Stimulated activated CD4-positive, alpha-beta T cell treated with anti-CD3 and anti-CD28 coated beads, TNF-alpha, amount 100 ng/mL, for 1 hour (primary cell): ENCODE measurements at regions not wholly inside any gene's neighbourhood (a gene's known extent, or its start where the extent isn't known, plus 50 kb on each side); places are given as distances from the start of the nearest gene placed in this dataset.
"Not testable (repeated sequence)": the region's sequence is repeated elsewhere in the genome, so short reads cannot be mapped to it uniquely, and the experiment has no call there.

Experiments
- DNase-seq, 3 donors: peaks; one replicate each; pipeline ENCODE4 v3.0.0-alpha.2; 2020; ENCODE audit warnings: low read depth in 3 of 3, low spot score in 1 of 3

DNA sequence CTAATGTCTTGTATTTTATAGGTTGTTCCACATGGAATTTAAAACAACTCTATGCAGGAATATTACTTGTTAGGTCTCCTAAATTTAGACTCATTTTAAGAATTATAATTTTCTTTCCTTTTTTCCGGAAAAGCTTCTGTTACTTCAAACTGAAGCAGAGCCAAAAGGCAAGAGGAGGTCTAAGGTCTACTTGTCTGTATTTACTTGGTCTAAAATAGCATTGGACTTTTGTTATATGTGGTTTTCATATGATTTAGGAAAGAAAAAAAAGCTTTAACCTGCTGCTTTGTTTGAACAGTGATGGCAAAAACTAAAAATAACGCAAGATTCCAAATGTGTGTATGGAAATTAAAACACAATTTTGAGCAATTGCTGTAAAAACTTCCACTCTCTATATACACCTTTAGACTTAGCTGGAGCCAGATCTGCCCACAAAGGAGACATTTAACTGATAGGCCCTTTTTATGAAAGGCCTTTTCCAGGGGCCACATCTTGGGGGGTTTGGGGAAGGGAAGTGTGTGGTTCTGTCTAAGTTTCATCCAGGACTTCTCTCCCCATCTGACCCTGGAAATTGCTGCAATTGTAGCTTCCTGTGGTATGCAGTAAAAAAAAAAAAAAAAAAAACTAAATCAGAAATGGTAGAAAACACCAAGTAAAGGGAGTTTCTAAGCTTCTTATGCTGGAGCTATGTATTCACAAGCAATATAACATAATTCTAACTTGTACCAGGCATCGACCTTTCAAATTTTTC, 307.7 kb upstream of the MEF2C start:
- DNase-seq, result no peak

GRCh38 chr5:89187883-89188465, 305.0 kb upstream of the MEF2C start:
- DNase-seq, result no peak

DNA sequence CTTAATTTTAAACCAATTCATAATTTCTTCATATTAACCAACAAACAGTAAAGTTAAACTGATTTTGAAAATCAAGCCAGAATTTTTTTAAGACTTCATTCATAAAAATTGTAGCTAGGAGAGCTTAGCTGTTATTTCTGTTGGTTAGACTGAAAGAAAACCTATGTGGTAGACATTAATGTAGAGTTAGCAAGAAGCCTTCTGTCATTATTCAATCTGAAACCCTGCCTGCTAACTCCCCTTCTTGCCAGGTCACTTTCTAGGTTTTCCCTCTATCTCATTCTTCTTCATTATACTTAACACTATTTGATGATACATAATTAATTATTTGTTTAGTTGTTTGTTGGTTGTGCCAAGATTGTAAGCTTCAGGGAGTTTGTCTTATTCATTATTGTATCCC, 304.3 kb upstream of the MEF2C start:
- DNase-seq, result no peak

GRCh38 chr5:89181546-89181945, 298.6 kb upstream of the MEF2C start:
- no peak for DNase-seq

DNA sequence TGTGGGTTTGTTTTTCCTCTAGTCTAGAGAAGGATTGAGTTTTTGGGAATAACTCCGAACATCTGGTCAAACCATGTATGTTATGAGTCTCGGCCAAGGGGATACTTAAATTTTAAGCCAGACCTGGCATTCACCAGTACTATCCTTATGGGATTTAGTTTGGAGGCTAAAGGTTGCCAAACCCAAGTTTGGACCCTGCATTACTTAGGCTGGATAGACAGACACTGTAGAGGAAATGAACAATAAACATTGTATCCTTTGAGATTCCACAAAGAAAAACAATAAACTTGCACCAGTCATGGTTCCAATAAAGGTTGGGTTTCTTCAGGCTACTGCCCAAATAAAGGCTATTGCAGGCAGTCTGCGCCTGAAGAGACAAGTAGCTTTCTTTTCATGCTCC, 296.7 kb upstream of the MEF2C start:
- no peak for DNase-seq

- DNase-seq, result no peak
Measured at GRCh38 chr5:89178541-89178940, 295.6 kb upstream of the MEF2C start.

GRCh38 chr5:89173528-89173927, 290.5 kb upstream of the MEF2C start:
- DNase-seq, result no peak

GRCh38 chr5:89168766-89169165, 285.8 kb upstream of the MEF2C start:
- DNase-seq, result no peak

DNA sequence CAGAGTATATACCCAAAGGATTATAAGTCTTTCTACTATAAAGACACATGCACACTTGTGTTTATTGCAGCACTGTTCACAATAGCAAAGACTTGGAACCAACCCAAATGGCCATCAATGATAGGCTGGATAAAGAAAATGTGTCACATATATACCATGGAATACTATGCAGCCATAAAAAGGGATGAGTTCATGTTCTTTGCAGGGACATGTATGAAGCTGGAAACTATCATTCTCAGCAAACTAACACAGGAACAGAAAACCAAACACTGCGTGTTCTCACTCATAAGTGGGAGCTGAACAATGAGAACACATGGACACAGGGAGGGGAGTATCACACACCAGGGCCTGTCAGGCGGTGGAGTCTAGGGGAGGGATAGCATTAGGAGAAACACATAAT, 281.7 kb upstream of the MEF2C start:
- not testable (repeated sequence) for DNase-seq

GRCh38 chr5:89156226-89156625, 273.2 kb upstream of the MEF2C start:
- DNase-seq, result no peak

- DNase-seq, result no peak
Measured at GRCh38 chr5:89147031-89147430, 264.0 kb upstream of the MEF2C start.

DNA sequence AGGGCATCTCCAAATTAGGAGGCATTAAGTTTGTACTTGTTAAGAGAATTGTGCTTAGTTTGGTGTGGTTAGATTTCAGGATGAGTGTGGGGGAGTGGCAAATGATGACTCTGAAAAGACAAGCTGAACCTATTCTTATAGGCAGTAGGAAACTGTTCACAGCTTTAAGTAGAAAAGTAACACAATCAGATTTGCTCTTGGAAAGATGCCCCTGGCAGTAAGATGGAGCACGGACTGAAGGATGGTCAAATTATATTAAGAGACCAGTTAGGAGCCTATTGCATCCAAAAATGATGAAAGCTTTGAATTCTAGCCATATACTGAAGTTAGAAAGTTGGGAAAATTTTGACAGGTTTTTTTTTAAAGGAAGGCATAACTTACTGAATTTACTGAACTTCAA, 254.2 kb upstream of the MEF2C start:
- no peak for DNase-seq

DNA sequence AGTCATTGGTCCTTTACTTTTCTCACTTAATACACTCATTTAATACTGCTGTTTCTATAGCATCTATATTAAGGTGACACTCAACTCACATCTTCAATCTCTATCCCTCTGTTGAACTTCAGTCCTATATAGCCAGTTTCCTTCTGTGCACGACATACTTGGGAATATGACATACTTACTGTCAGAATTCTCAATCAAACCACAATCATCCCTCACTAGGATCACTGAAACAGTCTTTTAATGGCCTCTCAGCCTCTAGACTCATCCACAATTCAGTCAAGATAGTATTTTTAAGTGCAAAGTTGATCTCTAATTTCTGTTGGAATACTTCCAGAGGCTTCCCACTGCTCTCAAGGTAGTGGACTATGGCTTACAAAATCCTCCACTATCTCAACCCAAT, 251.0 kb upstream of the MEF2C start:
- no peak for DNase-seq

DNA sequence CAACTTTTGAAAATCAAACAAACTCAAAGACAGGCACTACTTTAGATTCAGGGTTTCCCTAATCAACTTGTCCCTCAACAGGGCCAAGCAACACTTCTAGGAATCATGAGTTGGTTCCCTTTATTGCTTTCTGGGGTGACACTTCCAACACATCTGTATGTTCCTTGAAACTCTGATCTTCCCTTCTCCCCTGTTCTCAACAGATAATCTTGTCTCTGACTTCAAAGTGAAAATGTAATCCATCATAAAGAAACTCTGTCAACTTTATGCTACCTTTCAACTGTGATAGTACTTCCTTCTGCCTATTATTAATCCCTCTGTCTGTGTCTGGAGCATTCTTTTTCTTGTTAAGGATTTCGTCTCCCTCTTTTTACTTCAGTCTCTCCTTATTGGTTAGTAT, 250.1 kb upstream of the MEF2C start:
- no peak for DNase-seq

- DNase-seq, result no peak
Measured at GRCh38 chr5:89130851-89131250, 247.9 kb upstream of the MEF2C start.

- no peak for DNase-seq
Measured at GRCh38 chr5:89129941-89130340, 247.0 kb upstream of the MEF2C start.

DNA sequence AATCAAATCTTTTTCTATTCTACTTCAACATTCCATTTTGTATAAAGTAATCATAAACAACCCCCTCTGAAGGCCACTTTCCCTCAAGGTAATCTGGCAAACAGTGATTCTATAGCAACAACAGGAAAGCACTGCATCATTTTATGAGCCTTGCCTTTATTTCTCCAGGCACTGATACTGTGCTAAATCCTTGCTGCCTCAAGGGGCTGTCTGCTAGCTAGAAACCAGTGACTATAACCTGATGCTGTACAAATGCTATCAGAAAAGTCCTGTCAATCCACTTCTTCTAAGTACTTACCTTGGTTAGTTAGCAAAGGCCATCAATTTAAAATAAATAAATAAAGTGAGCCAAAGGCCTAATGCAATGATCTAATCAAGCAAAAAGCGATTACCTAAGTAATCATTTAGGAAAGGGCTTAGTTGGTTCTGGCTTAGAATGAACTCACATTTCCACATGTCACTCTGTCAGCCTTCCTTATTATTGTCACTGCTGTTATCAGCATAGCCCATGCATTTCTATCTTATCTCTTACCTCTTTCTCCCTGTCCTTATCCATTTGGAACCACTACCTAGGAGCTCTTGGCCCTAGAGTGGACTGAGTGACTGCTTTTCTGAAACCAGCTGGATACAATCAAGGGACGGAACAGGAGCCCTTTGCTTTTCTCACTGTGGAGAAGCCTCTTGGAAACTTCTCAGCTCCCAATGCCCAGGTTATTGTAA, 246.1 kb upstream of the MEF2C start:
- no peak for DNase-seq

DNA sequence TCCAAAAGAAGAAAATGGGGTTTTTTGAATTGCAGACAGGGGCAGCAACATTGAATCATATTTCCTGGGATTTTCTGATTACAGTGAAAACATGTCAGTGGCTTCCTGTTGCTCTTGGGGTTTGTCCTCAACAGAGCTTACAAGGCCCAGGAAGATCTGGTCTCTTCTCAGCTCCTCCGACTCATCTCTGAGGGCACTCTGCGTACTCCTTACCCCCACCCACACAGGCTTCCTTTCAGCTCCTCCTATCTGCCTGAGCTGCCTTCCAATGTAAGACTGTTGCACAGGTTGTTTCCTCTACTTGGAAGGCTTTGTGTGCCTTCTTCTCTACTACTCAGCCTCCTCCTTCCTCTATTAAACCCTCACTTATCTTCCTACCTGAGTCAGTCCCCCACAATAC, 245.1 kb upstream of the MEF2C start:
- DNase-seq, result no peak

- no peak for DNase-seq
Measured at GRCh38 chr5:89127191-89127590, 244.2 kb upstream of the MEF2C start.

DNA sequence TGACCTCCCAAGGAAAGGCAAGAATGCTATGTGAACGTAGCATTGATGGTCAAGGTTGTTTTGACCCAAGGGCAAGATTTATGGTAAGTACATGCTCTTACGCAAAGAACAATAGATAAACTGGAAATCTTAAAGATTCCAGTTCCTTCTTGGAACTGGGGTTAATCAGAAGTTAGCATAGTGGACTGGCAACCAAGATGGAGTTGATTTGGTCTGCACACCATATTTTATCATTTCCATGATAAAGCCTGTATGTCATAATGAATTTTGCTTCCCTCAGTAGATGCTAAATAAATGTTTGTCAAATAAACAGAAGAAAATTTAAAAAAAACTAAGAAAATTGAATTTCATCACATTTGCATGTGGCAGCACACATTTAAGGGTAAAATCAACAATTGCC, 242.4 kb upstream of the MEF2C start:
- DNase-seq, result no peak

- DNase-seq, result no peak
Measured at GRCh38 chr5:89123581-89123980, 240.6 kb upstream of the MEF2C start.

DNA sequence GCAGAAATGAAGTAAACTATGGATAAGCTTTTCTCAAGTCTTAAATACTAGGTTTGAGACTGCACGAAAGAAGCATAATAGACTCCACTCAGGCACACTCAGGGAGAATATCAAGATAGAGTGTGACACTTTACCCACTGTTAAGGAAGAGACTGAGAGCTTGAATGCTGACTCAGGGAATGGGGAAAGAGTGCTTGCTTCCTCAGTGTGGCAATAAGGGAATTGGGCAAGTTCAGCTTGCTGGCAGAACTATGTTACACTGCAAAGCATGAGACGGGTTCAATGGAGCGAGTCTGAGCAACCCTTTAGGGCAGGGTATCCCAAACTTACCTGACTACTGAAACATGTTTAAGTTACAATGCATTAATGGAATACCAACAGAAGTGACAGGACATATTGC, 237.7 kb upstream of the MEF2C start:
- DNase-seq, result no peak
